GM23248 (cell line): ENCODE measurements at regions not wholly inside any gene's neighbourhood (a gene's known extent, or its start where the extent isn't known, plus 50 kb on each side); places are given as distances from the start of the nearest gene placed in this dataset.
"Not testable (repeated sequence)": the region's sequence is repeated elsewhere in the genome, so short reads cannot be mapped to it uniquely, and the experiment has no call there.

Source experiments
- DNase-seq: peaks from one replicate; pipeline ENCODE4 v3.0.0-alpha.2; 2015
- H2AFZ ChIP-seq: fragments of 200-600 bp; sonication (generic); 2 replicates; pipeline ENCODE4 v1.6.1; 2016; ENCODE audit warnings: antibody characterized with exemption
- H3F3A ChIP-seq: fragments of 200-600 bp; sonication (generic); 2 replicates; pipeline ENCODE4 v1.6.1; 2016; ENCODE audit warnings: mild to moderate bottlenecking, antibody characterized with exemption, mixed run types; ENCODE audit not compliant: insufficient read depth
- H3K27ac ChIP-seq: fragments of 200-600 bp; sonication (generic); 2 replicates; pipeline ENCODE4 v1.5.1; 2016; ENCODE audit warnings: mild to moderate bottlenecking
- H3K27me3 ChIP-seq: fragments of 200-600 bp; sonication (generic); replicated peaks from 2 replicates; pipeline ENCODE4 v1.6.1; 2016; ENCODE audit warnings: mild to moderate bottlenecking; ENCODE audit not compliant: insufficient read depth
- H3K36me3 ChIP-seq: fragments of 200-600 bp; sonication (generic); 2 replicates; pipeline ENCODE4 v1.6.1; 2016; ENCODE audit warnings: low read depth, mild to moderate bottlenecking
- H3K4me1 ChIP-seq: fragments of 200-600 bp; sonication (generic); 2 replicates; pipeline ENCODE4 v1.6.1; 2016; ENCODE audit warnings: mild to moderate bottlenecking; ENCODE audit not compliant: insufficient read depth
- H3K4me2 ChIP-seq: fragments of 200-600 bp; sonication (generic); one replicate; pipeline ENCODE4 v1.6.1; 2016; ENCODE audit warnings: mild to moderate bottlenecking; ENCODE audit not compliant: unreplicated experiment
- H3K4me3 ChIP-seq: fragments of 200-600 bp; sonication (generic); 2 replicates; pipeline ENCODE4 v1.5.1; 2016; ENCODE audit warnings: mild to moderate bottlenecking
- H3K79me2 ChIP-seq: fragments of 200-600 bp; sonication (generic); 2 replicates; pipeline ENCODE4 v1.6.1; 2016; ENCODE audit warnings: mild to moderate bottlenecking; ENCODE audit not compliant: insufficient read depth
- H3K9ac ChIP-seq: fragments of 200-600 bp; sonication (generic); 2 replicates; pipeline ENCODE4 v1.6.1; 2016; ENCODE audit warnings: mild to moderate bottlenecking
- H3K9me2 ChIP-seq: fragments of 200-600 bp; sonication (generic); 2 replicates; pipeline ENCODE4 v1.6.1; 2016; ENCODE audit warnings: mixed run types, mild to moderate bottlenecking, moderate library complexity; ENCODE audit not compliant: insufficient read depth
- H3K9me3 ChIP-seq: fragments of 200-600 bp; sonication (generic); one replicate; pipeline ENCODE4 v1.6.1; 2017; ENCODE audit warnings: low read depth
- H4K20me1 ChIP-seq: fragments of 200-600 bp; sonication (generic); 2 replicates; pipeline ENCODE4 v1.6.0; 2016; ENCODE audit not compliant: insufficient read depth
- EZH2 ChIP-seq: fragments of 200-600 bp; sonication (generic); IDR thresholded peaks from 2 replicates; pipeline ENCODE4 v1.6.1; 2018; ENCODE audit warnings: antibody characterized with exemption, mild to moderate bottlenecking; ENCODE audit not compliant: insufficient read depth, poor library complexity, severe bottlenecking
- EZH2phosphoT487 ChIP-seq: fragments of 200-600 bp; sonication (generic); IDR thresholded peaks from 2 replicates; pipeline ENCODE4 v1.6.1; 2018; ENCODE audit warnings: antibody characterized with exemption, moderate library complexity, mild to moderate bottlenecking, low read depth; ENCODE audit not compliant: insufficient read depth
- WGBS, 2 experiments: methylation state at CpG; one replicate each; pipeline ENCODE4 v1.1.6; 2015 to 2017; ENCODE audit warnings: low lambda C conversion rate in 2 of 2, low coverage in 1 of 2; ENCODE audit errors: missing lambda C conversion rate in 2 of 2; 5-methylcytosine and 5-hydroxymethylcytosine counted together
- in situ Hi-C: fragments of 300-500 bp; cut with MboI; formaldehyde crosslinking; loops from 2 replicates; pipeline ENCODE4 v1.15.0; 2020

DNA sequence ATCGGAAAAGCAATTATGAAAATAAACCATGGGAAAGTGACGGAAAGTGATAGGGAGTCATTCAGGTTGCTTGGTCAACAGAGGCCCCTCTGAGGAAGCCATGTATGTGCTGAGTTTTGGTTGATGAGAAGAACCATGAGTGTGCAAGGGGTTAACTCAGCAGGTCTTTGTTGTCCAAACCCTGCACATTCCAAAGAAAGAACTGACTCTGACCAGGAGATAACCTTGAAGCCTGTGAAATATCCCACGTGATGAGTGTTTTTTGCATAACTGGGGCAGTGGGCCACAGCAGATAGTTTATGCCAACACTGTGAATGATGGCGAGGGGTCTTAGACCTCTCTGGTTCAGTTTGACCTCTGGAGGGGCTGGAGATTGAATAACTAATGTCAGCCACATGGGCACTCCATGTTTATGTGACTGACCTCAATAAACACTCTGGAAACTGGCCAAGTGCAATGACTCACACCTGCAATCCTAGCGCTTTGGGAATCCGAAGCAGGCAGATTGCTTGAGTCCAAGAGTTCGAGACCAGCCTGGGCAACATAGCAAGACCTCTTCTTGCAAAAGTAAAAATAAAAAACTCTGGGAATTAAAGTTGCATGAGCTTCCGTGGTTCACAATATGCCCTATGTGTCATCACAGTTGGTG is 154.0 kb upstream of the FOXK1 start:
- Histone ChIP-seq H3K9me2 (no peaks in the 10 kb centered on the region), H3K27me3 (no peaks in the 10 kb centered on the region), H3K4me3 (no peak overlapping the region), H3F3A (no peaks in the 10 kb centered on the region), H3K4me1 (no peaks in the 10 kb centered on the region), H3K79me2 (no peaks in the 10 kb centered on the region), H2AFZ (no peak overlapping the region), H3K4me2 (no peak overlapping the region), H3K36me3 (no peaks in the 10 kb centered on the region), H4K20me1 (no peaks in the 10 kb centered on the region), H3K27ac (no peak overlapping the region), H3K9me3 (no peaks in the 10 kb centered on the region), H3K9ac (no peak overlapping the region)
- TF ChIP-seq EZH2 (no peak), EZH2phosphoT487 (no peak)
- 49 to 52% methylated on average over 8 of the region's 8 CpGs for WGBS, 2 experiments
- in situ Hi-C loops, result no loop called here
- no peak for DNase-seq

DNA sequence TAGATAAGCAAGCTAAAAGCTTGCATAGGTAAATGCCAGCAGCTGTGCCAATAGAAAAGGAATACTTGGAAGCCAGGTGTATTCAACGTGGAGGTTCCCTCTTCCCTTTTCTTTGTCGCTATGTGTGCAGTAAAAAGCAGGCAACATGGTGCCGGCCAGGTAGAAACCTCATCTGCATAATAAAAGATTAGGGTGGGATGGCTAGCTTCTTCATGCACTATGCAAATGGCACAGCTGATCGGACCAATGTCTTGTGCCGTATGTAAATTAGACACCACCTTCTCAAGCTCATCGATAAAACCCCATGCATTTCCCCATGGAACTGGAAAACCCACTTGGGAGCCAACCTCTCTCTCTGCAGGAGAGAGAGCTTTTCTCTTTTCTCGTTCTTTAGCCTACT is 150.9 kb upstream of the FOXK1 start:
- WGBS, 2 experiments, result 40 to 51% methylated on average over 7 of the region's 7 CpGs
- no peaks in the 10 kb centered on the region for H3K79me2 ChIP-seq
- no peaks in the 10 kb centered on the region for H3F3A ChIP-seq
- H3K27ac ChIP-seq, result no peak overlapping the region
- TF ChIP-seq EZH2phosphoT487, result no peak
- TF ChIP-seq EZH2, result no peak
- H3K4me1 ChIP-seq, result no peaks in the 10 kb centered on the region
- H3K9ac ChIP-seq, result no peak overlapping the region
- no peaks in the 10 kb centered on the region for H3K9me3 ChIP-seq
- H3K36me3 ChIP-seq, result no peaks in the 10 kb centered on the region
- H4K20me1 ChIP-seq, result no peaks in the 10 kb centered on the region
- H3K27me3 ChIP-seq, result no peaks in the 10 kb centered on the region
- no peak overlapping the region for H2AFZ ChIP-seq
- no peak overlapping the region for H3K4me3 ChIP-seq
- DNase-seq, result no peak
- H3K4me2 ChIP-seq, result no peak overlapping the region
- H3K9me2 ChIP-seq, result no peaks in the 10 kb centered on the region
- in situ Hi-C loops, result no loop called here

DNA sequence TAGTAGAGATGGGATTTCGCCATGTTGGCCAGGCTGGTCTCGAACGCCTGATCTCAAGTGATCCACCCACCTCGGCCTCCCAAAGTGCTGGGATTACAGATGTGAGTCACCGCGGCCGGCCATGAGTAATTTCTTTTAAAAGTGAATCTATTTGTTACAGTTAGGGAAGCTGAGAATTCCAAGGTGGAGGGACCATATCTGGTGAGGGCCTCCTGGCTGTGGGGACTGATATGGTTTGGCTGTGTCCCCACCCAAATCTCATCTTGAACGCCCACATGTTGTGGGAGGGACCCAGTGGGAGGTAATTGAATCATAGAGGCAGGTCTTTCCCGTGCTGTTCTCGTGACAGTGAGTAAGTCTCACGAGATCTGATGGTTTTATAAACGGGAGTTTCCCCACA is 148.8 kb upstream of the FOXK1 start:
- WGBS, 2 experiments, result 49% methylated on average over 12 of the region's 12 CpGs
- H3K4me2 ChIP-seq, H3K9me2 ChIP-seq, H3K27me3 ChIP-seq, H3K27ac ChIP-seq, H3K9ac ChIP-seq, H3K36me3 ChIP-seq, H2AFZ ChIP-seq, in situ Hi-C loops, H4K20me1 ChIP-seq, H3F3A ChIP-seq, DNase-seq, H3K9me3 ChIP-seq, H3K4me3 ChIP-seq, H3K4me1 ChIP-seq, H3K79me2 ChIP-seq: not testable (repeated sequence)

DNA sequence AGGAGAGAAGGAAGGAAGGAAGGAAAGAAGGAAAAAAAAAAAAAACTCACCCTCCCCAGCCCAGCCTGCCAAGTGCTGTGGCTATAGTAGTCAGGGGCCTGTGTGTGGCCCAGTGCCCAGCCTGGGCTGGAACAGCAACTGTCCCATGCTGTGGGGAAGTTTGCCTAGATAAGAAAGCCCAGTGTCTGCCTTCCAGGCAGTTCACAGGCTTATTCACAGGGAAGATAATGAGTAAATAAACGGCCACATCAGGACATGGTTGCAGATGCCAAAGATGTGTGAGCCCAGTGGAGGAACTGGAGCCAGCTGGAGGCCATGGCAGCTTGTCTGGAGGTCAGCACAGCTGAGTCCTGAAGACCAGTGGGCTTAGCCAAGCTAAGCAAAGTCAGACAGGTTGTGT is 132.4 kb upstream of the FOXK1 start:
- 0% methylated on average over 1 of the region's 1 CpG for whole genome bisulfite sequencing, 2 experiments
- no peaks in the 10 kb centered on the region for H3F3A ChIP-seq
- no peak overlapping the region for H2AFZ ChIP-seq
- TF ChIP-seq EZH2phosphoT487 (no peak), EZH2 (no peak)
- no peaks in the 10 kb centered on the region for H3K36me3 ChIP-seq
- in situ Hi-C loops, result no loop called here
- no peaks in the 10 kb centered on the region for H3K9me3 ChIP-seq
- H3K27ac ChIP-seq, result no peak overlapping the region
- no peaks in the 10 kb centered on the region for H3K9me2 ChIP-seq
- DNase-seq, result no peak
- H3K79me2 ChIP-seq, result no peaks in the 10 kb centered on the region
- H3K4me3 ChIP-seq, result no peak overlapping the region
- H3K4me2 ChIP-seq, result no peak overlapping the region
- no peaks in the 10 kb centered on the region for H3K27me3 ChIP-seq
- H3K4me1 ChIP-seq, result no peaks in the 10 kb centered on the region
- no peak overlapping the region for H3K9ac ChIP-seq
- H4K20me1 ChIP-seq, result no peaks in the 10 kb centered on the region

DNA sequence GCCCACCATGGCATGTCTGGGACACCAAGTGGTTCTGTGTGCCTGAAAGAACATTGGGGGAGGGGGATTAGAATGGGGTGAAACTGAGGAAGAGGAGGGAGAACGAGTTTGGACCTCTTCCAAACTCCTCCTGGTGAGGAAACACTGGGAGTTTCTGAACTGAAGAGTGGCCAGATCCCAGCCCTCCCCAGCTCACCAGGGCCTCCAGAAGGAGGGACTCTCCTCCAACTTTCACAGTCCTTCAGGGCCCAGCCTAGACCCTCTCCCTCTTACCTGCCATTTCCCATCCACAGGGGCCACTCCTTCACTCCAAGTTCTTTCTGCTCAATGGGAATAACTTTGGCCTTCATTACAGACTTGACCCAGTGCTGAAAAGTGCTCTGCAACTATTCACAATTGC is 132.0 kb upstream of the FOXK1 start:
- no peaks in the 10 kb centered on the region for H3K79me2 ChIP-seq
- H4K20me1 ChIP-seq, result no peaks in the 10 kb centered on the region
- no peaks in the 10 kb centered on the region for H3K27me3 ChIP-seq
- H3K9me2 ChIP-seq, result no peaks in the 10 kb centered on the region
- 0% methylated on average over 1 of the region's 1 CpG for WGBS, 2 experiments
- H3K4me3 ChIP-seq, result no peak overlapping the region
- in situ Hi-C loops, result no loop called here
- no peaks in the 10 kb centered on the region for H3K4me1 ChIP-seq
- H3K36me3 ChIP-seq, result no peaks in the 10 kb centered on the region
- H2AFZ ChIP-seq, result no peak overlapping the region
- no peaks in the 10 kb centered on the region for H3K9me3 ChIP-seq
- TF ChIP-seq EZH2phosphoT487 (no peak), EZH2 (no peak)
- no peak for DNase-seq
- no peak overlapping the region for H3K9ac ChIP-seq
- H3F3A ChIP-seq, result no peaks in the 10 kb centered on the region
- no peak overlapping the region for H3K27ac ChIP-seq
- H3K4me2 ChIP-seq, result no peak overlapping the region
